Activated naive CD8-positive, alpha-beta T cell treated with anti-CD3 and anti-CD28 coated beads for 36 hours (primary cell): ENCODE measurements at regions not wholly inside any gene's neighbourhood (a gene's known extent, or its start where the extent isn't known, plus 50 kb on each side); places are given as distances from the start of the nearest gene placed in this dataset.
"Not testable (repeated sequence)": the region's sequence is repeated elsewhere in the genome, so short reads cannot be mapped to it uniquely, and the experiment has no call there.

Source experiments
- DNase-seq: peaks from one replicate; pipeline ENCODE4 v3.0.0; 2021
- H3K27ac Mint-ChIP-seq: one replicate; pipeline ENCODE4 v1.8.0; 2022; ENCODE audit warnings: mild to moderate bottlenecking, moderate library complexity, mixed read lengths
- H3K27me3 Mint-ChIP-seq: one replicate; pipeline ENCODE4 v1.8.0; 2022; ENCODE audit warnings: mild to moderate bottlenecking, mixed read lengths
- H3K36me3 Mint-ChIP-seq: one replicate; pipeline ENCODE4 v1.8.0; 2021; ENCODE audit warnings: mild to moderate bottlenecking, mixed read lengths
- H3K4me1 Mint-ChIP-seq: one replicate; pipeline ENCODE4 v1.8.0; 2021; ENCODE audit warnings: mixed read lengths
- H3K4me3 Mint-ChIP-seq: one replicate; pipeline ENCODE4 v1.8.0; 2022; ENCODE audit warnings: mild to moderate bottlenecking, moderate library complexity, mixed read lengths
- H3K9me3 Mint-ChIP-seq: one replicate; pipeline ENCODE4 v1.8.0; 2022; ENCODE audit warnings: mixed read lengths

- Mint-ChIP-seq H3K4me1 (peaks cover 38% of the 10 kb centered on the region), H3K36me3 (peaks cover 1% of the 10 kb centered on the region), H3K27me3 (peaks cover 98% of the 10 kb centered on the region), H3K4me3 (no peak overlapping the region), H3K9me3 (peaks cover 2% of the 10 kb centered on the region), H3K27ac (no peak overlapping the region)
- DNase-seq = no peak
Observed at GRCh38 chr1:147077936-147078605, 94.2 kb downstream of the PRKAB2 start.

GRCh38 chr1:147077523-147077922 is 94.7 kb downstream of the PRKAB2 start:
- Mint-ChIP-seq H3K4me1 (peaks cover 40% of the 10 kb centered on the region), H3K36me3 (peaks cover 1% of the 10 kb centered on the region), H3K27ac (no peak overlapping the region), H3K9me3 (peaks cover 2% of the 10 kb centered on the region), H3K4me3 (no peak overlapping the region), H3K27me3 (peaks cover 98% of the 10 kb centered on the region)
- DNase-seq = no peak

GRCh38 chr1:147077081-147077480 is 95.2 kb downstream of the PRKAB2 start:
- peaks cover 2% of the 10 kb centered on the region for H3K9me3 Mint-ChIP-seq
- no peak for DNase-seq
- H3K4me3 Mint-ChIP-seq = no peak overlapping the region
- H3K27me3 Mint-ChIP-seq = peaks cover 98% of the 10 kb centered on the region
- H3K27ac Mint-ChIP-seq = no peak overlapping the region
- peaks cover 40% of the 10 kb centered on the region for H3K4me1 Mint-ChIP-seq
- peaks cover 1% of the 10 kb centered on the region for H3K36me3 Mint-ChIP-seq

GRCh38 chr1:147076442-147076841 is 95.8 kb downstream of the PRKAB2 start:
- peaks cover 1% of the 10 kb centered on the region for H3K36me3 Mint-ChIP-seq
- H3K4me1 Mint-ChIP-seq = peaks cover 42% of the 10 kb centered on the region
- no peak for DNase-seq
- no peak overlapping the region for H3K4me3 Mint-ChIP-seq
- no peak overlapping the region for H3K27ac Mint-ChIP-seq
- peaks cover 3% of the 10 kb centered on the region for H3K9me3 Mint-ChIP-seq
- peaks cover 100% of the 10 kb centered on the region for H3K27me3 Mint-ChIP-seq

GRCh38 chr1:147072482-147073432 is 99.5 kb downstream of the PRKAB2 start:
- Mint-ChIP-seq H3K27ac (peak overlapping the region; percentile 34), H3K36me3 (peaks cover 1% of the 10 kb centered on the region), H3K4me1 (peaks cover 25% of the 10 kb centered on the region), H3K4me3 (peak overlapping the region; percentile 77), H3K27me3 (peaks cover 76% of the 10 kb centered on the region), H3K9me3 (peaks cover 9% of the 10 kb centered on the region)
- DNase-seq = no peak

GRCh38 chr1:147071142-147071541 is 101.1 kb downstream of the PRKAB2 start:
- Mint-ChIP-seq H3K9me3 (peaks cover 9% of the 10 kb centered on the region), H3K36me3 (peaks cover 1% of the 10 kb centered on the region), H3K4me3 (no peak overlapping the region), H3K27ac (peak overlapping the region; percentile 30), H3K4me1 (peaks cover 25% of the 10 kb centered on the region), H3K27me3 (peaks cover 65% of the 10 kb centered on the region)
- no peak for DNase-seq

- no peaks in the 10 kb centered on the region for H3K36me3 Mint-ChIP-seq
- peaks cover 20% of the 10 kb centered on the region for H3K27me3 Mint-ChIP-seq
- H3K27ac Mint-ChIP-seq = no peak overlapping the region
- no peak overlapping the region for H3K4me3 Mint-ChIP-seq
- peaks cover 9% of the 10 kb centered on the region for H3K9me3 Mint-ChIP-seq
- H3K4me1 Mint-ChIP-seq = no peaks in the 10 kb centered on the region
- no peak for DNase-seq
Observed at GRCh38 chr1:147062956-147063355, 109.3 kb downstream of the PRKAB2 start.

GRCh38 chr1:147061880-147062279 is 110.4 kb downstream of the PRKAB2 start:
- peaks cover 12% of the 10 kb centered on the region for H3K9me3 Mint-ChIP-seq
- H3K27ac Mint-ChIP-seq, H3K4me3 Mint-ChIP-seq, H3K4me1 Mint-ChIP-seq, H3K36me3 Mint-ChIP-seq, DNase-seq: not testable (repeated sequence)
- H3K27me3 Mint-ChIP-seq = peaks cover 24% of the 10 kb centered on the region

GRCh38 chr1:147053269-147053668 is 115.1 kb downstream of the NBPF12 start:
- no peak for DNase-seq
- Mint-ChIP-seq H3K36me3 (peaks cover 2% of the 10 kb centered on the region), H3K9me3 (peaks cover 3% of the 10 kb centered on the region), H3K27ac (no peak overlapping the region), H3K4me1 (peaks cover 5% of the 10 kb centered on the region), H3K4me3 (no peak overlapping the region), H3K27me3 (peaks cover 7% of the 10 kb centered on the region)

- H3K4me1 Mint-ChIP-seq = peaks cover 7% of the 10 kb centered on the region
- H3K36me3 Mint-ChIP-seq = peaks cover under 1% of the 10 kb centered on the region
- DNase-seq = no peak
- no peak overlapping the region for H3K27ac Mint-ChIP-seq
- H3K9me3 Mint-ChIP-seq = peaks cover under 1% of the 10 kb centered on the region
- peaks cover 4% of the 10 kb centered on the region for H3K27me3 Mint-ChIP-seq
- H3K4me3 Mint-ChIP-seq = no peak overlapping the region
Observed at GRCh38 chr1:147052677-147053076, 114.6 kb downstream of the NBPF12 start.

GRCh38 chr1:147052143-147052542 is 114.0 kb downstream of the NBPF12 start:
- no peaks in the 10 kb centered on the region for H3K36me3 Mint-ChIP-seq
- H3K9me3 Mint-ChIP-seq = no peaks in the 10 kb centered on the region
- H3K27me3 Mint-ChIP-seq = peaks cover 3% of the 10 kb centered on the region
- no peak overlapping the region for H3K27ac Mint-ChIP-seq
- peaks cover 9% of the 10 kb centered on the region for H3K4me1 Mint-ChIP-seq
- no peak for DNase-seq
- no peak overlapping the region for H3K4me3 Mint-ChIP-seq

- no peaks in the 10 kb centered on the region for H3K36me3 Mint-ChIP-seq
- peaks cover 19% of the 10 kb centered on the region for H3K4me1 Mint-ChIP-seq
- H3K27me3 Mint-ChIP-seq = peaks cover 3% of the 10 kb centered on the region
- no peak overlapping the region for H3K27ac Mint-ChIP-seq
- H3K9me3 Mint-ChIP-seq = no peaks in the 10 kb centered on the region
- DNase-seq = no peak
- H3K4me3 Mint-ChIP-seq = no peak overlapping the region
Observed at GRCh38 chr1:147051136-147051535, 113.0 kb downstream of the NBPF12 start.

- H3K9me3 Mint-ChIP-seq = no peaks in the 10 kb centered on the region
Observed at GRCh38 chr1:147050654-147051053, 112.5 kb downstream of the NBPF12 start.

GRCh38 chr1:147046863-147047394 is 108.8 kb downstream of the NBPF12 start:
- H3K4me1 Mint-ChIP-seq = peaks cover 37% of the 10 kb centered on the region
- not testable (repeated sequence) for H3K27me3 Mint-ChIP-seq, H3K36me3 Mint-ChIP-seq, H3K9me3 Mint-ChIP-seq, DNase-seq
- peak overlapping the region; percentile 60 for H3K4me3 Mint-ChIP-seq
- H3K27ac Mint-ChIP-seq = peak overlapping the region; percentile 94

More at GRCh38 chr1:147050654-147051053, 112.5 kb downstream of the NBPF12 start:
- H3K4me1 Mint-ChIP-seq = peaks cover 23% of the 10 kb centered on the region
- peaks cover 3% of the 10 kb centered on the region for H3K27me3 Mint-ChIP-seq
- no peak overlapping the region for H3K4me3 Mint-ChIP-seq
- no peak overlapping the region for H3K27ac Mint-ChIP-seq
- H3K36me3 Mint-ChIP-seq = peaks cover 4% of the 10 kb centered on the region
- DNase-seq = no peak

- peak overlapping the region; percentile 94 for H3K27ac Mint-ChIP-seq
- peaks cover 6% of the 10 kb centered on the region for H3K36me3 Mint-ChIP-seq
- peak overlapping the region; percentile 60 for H3K4me3 Mint-ChIP-seq
- no peaks in the 10 kb centered on the region for H3K27me3 Mint-ChIP-seq
- H3K9me3 Mint-ChIP-seq = peaks cover 2% of the 10 kb centered on the region
- DNase-seq = no peak
- H3K4me1 Mint-ChIP-seq = peaks cover 37% of the 10 kb centered on the region
Observed at GRCh38 chr1:147046189-147046862, 108.2 kb downstream of the NBPF12 start.
